AG10803 (cell line): ENCODE measurements at regions not wholly inside any gene's neighbourhood (a gene's known extent, or its start where the extent isn't known, plus 50 kb on each side); places are given as distances from the start of the nearest gene placed in this dataset.
"Not testable (repeated sequence)": the region's sequence is repeated elsewhere in the genome, so short reads cannot be mapped to it uniquely, and the experiment has no call there.

Experiments
- DNase-seq: peaks from one replicate; pipeline ENCODE4 v3.0.0; 2010; ENCODE audit warnings: low read depth
- H3K4me3 ChIP-seq: 2 replicates; pipeline ENCODE4 v1.5.1; 2011; ENCODE audit warnings: mild to moderate bottlenecking, low read length, control low read depth
- CTCF ChIP-seq: conservative IDR thresholded peaks from 2 replicates; pipeline ENCODE4 v1.5.1; 2011; ENCODE audit warnings: mild to moderate bottlenecking, low read length, control low read depth, inconsistent platforms

GRCh38 chr21:23939369-23940065, 1667.8 kb downstream of the MRPL39 start:
- H3K4me3 ChIP-seq = no peak overlapping the region
- no peak for TF ChIP-seq CTCF
- no peak for DNase-seq

- DNase-seq = no peak
- TF ChIP-seq CTCF = no peak
- H3K4me3 ChIP-seq = no peak overlapping the region
Observed at GRCh38 chr21:23936991-23937390, 1670.3 kb downstream of the MRPL39 start.

- no peak overlapping the region for H3K4me3 ChIP-seq
- TF ChIP-seq CTCF = no peak
- DNase-seq = no peak
Observed at GRCh38 chr21:23936224-23936623, 1671.1 kb downstream of the MRPL39 start.

GRCh38 chr21:23930565-23930964, 1676.7 kb downstream of the MRPL39 start:
- no peak for TF ChIP-seq CTCF
- H3K4me3 ChIP-seq = no peak overlapping the region
- no peak for DNase-seq

- not testable (repeated sequence) for H3K4me3 ChIP-seq, DNase-seq
Observed at GRCh38 chr21:23926430-23926829, 1680.9 kb downstream of the MRPL39 start.

GRCh38 chr21:23921670-23922418, 1685.4 kb downstream of the MRPL39 start:
- H3K4me3 ChIP-seq = no peak overlapping the region
- DNase-seq = no peak
- TF ChIP-seq CTCF = no peak

- TF ChIP-seq CTCF = no peak
- DNase-seq = no peak
- H3K4me3 ChIP-seq = no peak overlapping the region
Observed at GRCh38 chr21:23900727-23901126, 1706.6 kb downstream of the MRPL39 start.
